GM12875 (cell line): ENCODE measurements at regions not wholly inside any gene's neighbourhood (a gene's known extent, or its start where the extent isn't known, plus 50 kb on each side); places are given as distances from the start of the nearest gene placed in this dataset.

Source experiments
- H3K4me3 ChIP-seq: one replicate; pipeline ENCODE4 v1.5.1; 2011; ENCODE audit warnings: low read depth, low read length, control low read depth
- CTCF ChIP-seq: IDR thresholded peaks from 2 replicates; pipeline ENCODE4 v1.5.1; 2011; ENCODE audit warnings: low read depth, mild to moderate bottlenecking, control low read depth, inconsistent platforms, low read length, moderate library complexity, borderline replicate concordance; ENCODE audit not compliant: insufficient read depth

- no peak overlapping the region for H3K4me3 ChIP-seq
- TF ChIP-seq CTCF = no peak
These were observed 435.3 kb downstream of the NR2F1-AS1 start for GRCh38 chr5:93145767-93146166.

DNA sequence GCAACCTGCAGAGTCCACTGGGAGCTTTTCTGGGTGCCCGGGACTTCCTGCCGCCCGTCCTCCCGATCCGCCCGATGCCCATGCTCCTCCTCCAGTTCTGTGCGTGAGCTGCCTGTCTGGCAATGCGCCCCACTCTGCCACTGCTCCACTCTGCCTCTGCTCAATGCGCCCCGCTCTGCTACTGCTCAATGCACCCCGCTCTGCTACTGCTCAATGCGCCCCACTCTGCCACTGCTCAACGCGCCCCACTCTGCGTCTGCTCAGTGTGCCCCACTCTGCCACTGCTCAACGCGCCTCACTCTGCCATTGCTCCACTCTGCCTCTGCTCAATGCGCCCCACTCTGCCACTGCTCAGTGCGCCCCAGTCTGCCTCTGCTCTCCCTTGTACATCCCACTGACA, 436.0 kb downstream of the NR2F1-AS1 start:
- TF ChIP-seq CTCF = no peak
- no peak overlapping the region for H3K4me3 ChIP-seq

- no peak for TF ChIP-seq CTCF
- H3K4me3 ChIP-seq = no peak overlapping the region
These were observed 439.1 kb downstream of the NR2F1-AS1 start for GRCh38 chr5:93141969-93142368.

- no peak overlapping the region for H3K4me3 ChIP-seq
- no peak for TF ChIP-seq CTCF
These were observed 450.2 kb downstream of the NR2F1-AS1 start for GRCh38 chr5:93130624-93131490.

DNA sequence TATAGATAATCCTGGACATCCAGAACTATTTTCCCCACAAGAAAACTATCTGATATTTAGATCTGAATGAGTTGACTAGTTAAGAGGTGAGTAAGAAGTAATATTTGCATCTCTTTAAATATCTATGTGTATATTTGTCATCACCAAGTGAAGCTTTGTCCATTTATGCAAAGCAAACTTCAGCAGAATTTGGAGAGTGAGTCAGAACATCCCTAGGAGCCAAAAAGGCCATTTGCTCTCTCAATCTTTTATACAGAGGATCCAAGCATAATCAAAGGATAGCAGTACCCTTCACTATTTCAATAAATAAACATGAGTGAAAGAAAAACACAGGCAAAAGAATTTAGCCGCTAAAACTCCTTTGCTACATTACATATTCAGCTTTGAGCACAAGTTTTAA, 454.4 kb downstream of the NR2F1-AS1 start:
- no peak for TF ChIP-seq CTCF
- no peak overlapping the region for H3K4me3 ChIP-seq

DNA sequence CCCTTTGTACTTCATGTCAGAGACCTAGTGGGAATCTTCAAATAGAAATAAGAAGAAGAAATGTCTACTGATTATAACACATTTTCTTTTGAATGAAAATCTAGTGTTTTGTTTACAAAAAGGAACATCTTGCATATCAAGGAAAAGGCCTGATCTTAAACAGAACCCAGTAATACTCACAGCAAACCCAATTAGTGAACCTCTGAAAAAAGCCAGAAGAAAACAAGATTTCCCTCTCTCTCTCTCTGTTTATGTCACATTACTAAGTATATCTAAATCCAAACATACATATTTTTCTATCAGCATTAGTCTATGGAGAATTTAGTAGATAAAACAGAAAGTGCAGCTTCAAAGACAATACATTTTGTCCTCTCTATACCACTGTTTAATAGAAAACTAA, 457.9 kb downstream of the NR2F1-AS1 start:
- no peak for TF ChIP-seq CTCF
- H3K4me3 ChIP-seq = no peak overlapping the region

DNA sequence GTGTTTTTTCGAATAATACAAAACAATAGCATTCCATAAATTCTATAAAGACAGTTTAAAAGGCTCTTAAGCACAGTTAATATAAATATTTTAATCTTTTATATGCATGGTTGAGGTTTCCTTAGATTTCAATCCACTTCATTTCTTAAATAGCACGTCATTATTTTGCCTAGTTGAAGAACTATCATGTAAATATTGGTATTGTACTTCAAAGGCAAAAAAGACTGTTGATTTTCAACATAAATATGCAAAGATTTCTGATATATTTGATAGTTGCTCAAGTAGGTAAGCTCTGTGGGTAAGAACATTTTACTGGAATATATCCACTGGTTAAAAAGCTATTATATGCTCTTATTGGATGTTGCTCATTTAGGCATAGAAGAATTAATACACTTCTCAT, 458.6 kb downstream of the NR2F1-AS1 start:
- TF ChIP-seq CTCF = no peak
- H3K4me3 ChIP-seq = no peak overlapping the region
